Stimulated activated naive B cell treated with anti-CD40 and anti-IgM and Interleukin-4, amounts not matched to agents 10 μg/mL and 1 μg/mL and 100 μg/mL, for 72 hours (primary cell): ENCODE measurements at regions not wholly inside any gene's neighbourhood (a gene's known extent, or its start where the extent isn't known, plus 50 kb on each side); places are given as distances from the start of the nearest gene placed in this dataset.
"Not testable (repeated sequence)": the region's sequence is repeated elsewhere in the genome, so short reads cannot be mapped to it uniquely, and the experiment has no call there.

Source experiments
- ATAC-seq, 2 donors: fragments of 150-1000 bp; cut with Tn5 transposase; replicated peaks; 2 replicates each; pipeline ENCODE4 v1.10.0; 2021; ENCODE audit warnings: moderate library complexity in 1 of 2
- DNase-seq: peaks from one replicate; pipeline ENCODE4 v3.0.0; 2021
- H3K27ac Mint-ChIP-seq: one replicate; pipeline ENCODE4 v1.8.0; 2022; ENCODE audit warnings: mild to moderate bottlenecking, mixed read lengths
- H3K27me3 Mint-ChIP-seq, 2 donors: one replicate each; pipeline ENCODE4 v1.8.0; 2022; ENCODE audit warnings: mixed read lengths in 2 of 2
- H3K36me3 Mint-ChIP-seq, 2 donors: one replicate each; pipeline ENCODE4 v1.8.0; 2022; ENCODE audit warnings: mixed read lengths in 2 of 2, mild to moderate bottlenecking in 1 of 2
- H3K4me1 Mint-ChIP-seq, 2 donors: one replicate each; pipeline ENCODE4 v1.8.0; 2022; ENCODE audit warnings: mixed read lengths in 2 of 2, mild to moderate bottlenecking in 1 of 2
- H3K4me3 Mint-ChIP-seq, 2 donors: one replicate each; pipeline ENCODE4 v1.8.0; 2022; ENCODE audit warnings: mild to moderate bottlenecking in 2 of 2, mixed read lengths in 2 of 2, moderate library complexity in 1 of 2
- H3K9me3 Mint-ChIP-seq, 2 donors: one replicate each; pipeline ENCODE4 v1.8.0; 2022; ENCODE audit warnings: mixed read lengths in 2 of 2, mild to moderate bottlenecking in 1 of 2

- no peak overlapping the region for H3K27ac Mint-ChIP-seq
- H3K4me1 Mint-ChIP-seq = no peaks in the 10 kb centered on the region
- DNase-seq (no peak), ATAC-seq (no peak)
- H3K4me3 Mint-ChIP-seq = no peak overlapping the region
- H3K36me3 Mint-ChIP-seq = no peaks in the 10 kb centered on the region
- peaks cover 0 to 3% of the 10 kb centered on the region in 2 donors for H3K9me3 Mint-ChIP-seq
- H3K27me3 Mint-ChIP-seq = no peaks in the 10 kb centered on the region
These were observed 219.8 kb downstream of the NEBL start for GRCh38 chr10:20677340-20677739.

- no peak overlapping the region for H3K27ac Mint-ChIP-seq
These were observed 222.2 kb downstream of the NEBL start for GRCh38 chr10:20674926-20675325.

GRCh38 chr10:20673175-20673574 lies 223.9 kb downstream of the NEBL start:
- H3K27me3 Mint-ChIP-seq = no peaks in the 10 kb centered on the region
- ATAC-seq (no peak), DNase-seq (no peak)
- no peaks in the 10 kb centered on the region for H3K36me3 Mint-ChIP-seq
- H3K4me1 Mint-ChIP-seq = no peaks in the 10 kb centered on the region
- H3K9me3 Mint-ChIP-seq = peaks cover 0 to 8% of the 10 kb centered on the region in 2 donors
- no peak overlapping the region for H3K4me3 Mint-ChIP-seq
- H3K27ac Mint-ChIP-seq = no peak overlapping the region

More at GRCh38 chr10:20674926-20675325, 222.2 kb downstream of the NEBL start:
- no peaks in the 10 kb centered on the region for H3K36me3 Mint-ChIP-seq
- H3K4me1 Mint-ChIP-seq = no peaks in the 10 kb centered on the region
- no peak for DNase-seq
- no peaks in the 10 kb centered on the region for H3K27me3 Mint-ChIP-seq
- no peak overlapping the region for H3K4me3 Mint-ChIP-seq
- ATAC-seq = no peak
- peaks cover 0 to 6% of the 10 kb centered on the region in 2 donors for H3K9me3 Mint-ChIP-seq

DNA sequence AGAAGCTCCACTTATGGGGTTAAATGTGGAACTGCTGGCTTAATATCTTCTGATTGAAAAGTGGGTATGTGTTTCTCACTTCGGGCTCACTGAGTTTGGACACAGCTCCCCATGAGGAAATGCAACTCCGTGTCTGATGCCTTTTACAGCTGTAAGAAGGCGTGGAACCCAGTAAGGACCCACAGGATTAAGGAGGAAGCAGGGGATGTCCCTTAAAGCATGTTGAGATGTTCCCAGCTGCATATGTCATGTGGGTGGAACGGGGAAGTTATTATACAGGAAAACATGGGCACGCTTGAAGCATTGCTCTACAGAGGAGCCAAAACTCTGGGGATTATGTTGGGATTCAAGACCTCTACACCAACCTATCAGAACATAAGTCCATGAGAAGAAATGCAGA lies 224.4 kb downstream of the NEBL start:
- H3K9me3 Mint-ChIP-seq = peaks cover 0 to 12% of the 10 kb centered on the region in 2 donors
- no peaks in the 10 kb centered on the region for H3K36me3 Mint-ChIP-seq
- DNase-seq = no peak
- ATAC-seq = no peak
- no peaks in the 10 kb centered on the region for H3K27me3 Mint-ChIP-seq
- H3K4me3 Mint-ChIP-seq = no peak overlapping the region
- H3K4me1 Mint-ChIP-seq = no peaks in the 10 kb centered on the region
- H3K27ac Mint-ChIP-seq = no peak overlapping the region

DNA sequence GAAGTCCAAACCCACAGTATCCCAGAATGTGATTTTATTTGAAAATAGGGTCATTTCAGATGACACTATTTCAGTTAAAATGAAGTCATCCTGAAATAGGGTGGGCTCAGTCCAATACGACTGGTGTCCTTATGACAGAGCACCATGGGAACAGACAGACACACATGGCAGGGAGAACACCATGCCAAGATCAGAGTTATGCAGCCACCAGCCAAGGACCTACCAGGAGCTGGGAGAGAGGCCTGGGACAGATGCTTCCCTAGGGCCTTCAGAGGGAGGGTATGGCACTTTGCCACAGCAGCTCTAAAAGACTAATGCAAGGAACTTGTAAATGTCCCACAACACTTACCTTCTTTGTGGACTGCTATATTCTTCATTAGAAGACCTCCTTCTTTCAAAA lies 226.5 kb downstream of the NEBL start:
- no peaks in the 10 kb centered on the region for H3K36me3 Mint-ChIP-seq
- ATAC-seq = no peak

DNA sequence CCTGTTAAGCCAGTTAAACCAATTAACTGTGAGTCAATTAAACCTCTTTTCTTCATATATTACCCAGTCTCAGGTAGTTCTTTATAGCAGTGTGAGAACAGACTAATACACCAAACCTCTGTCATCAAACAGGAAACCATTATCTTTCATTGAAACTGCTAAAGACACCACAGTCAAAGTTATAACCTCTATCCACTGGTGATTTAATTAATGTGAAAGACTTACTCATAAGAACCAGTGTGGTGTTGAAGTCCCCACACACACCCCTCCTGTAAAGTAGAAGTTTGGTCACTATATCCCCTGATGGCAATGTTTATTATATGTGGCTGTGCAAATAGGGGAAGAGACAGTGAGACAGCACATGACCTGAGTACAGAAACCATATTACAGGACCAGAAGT lies 228.1 kb downstream of the NEBL start:
- Mint-ChIP-seq H3K27ac (no peak overlapping the region), H3K36me3 (no peaks in the 10 kb centered on the region), H3K4me1 (no peaks in the 10 kb centered on the region), H3K4me3 (no peak overlapping the region), H3K9me3 (peaks cover 0 to 15% of the 10 kb centered on the region in 2 donors), H3K27me3 (no peaks in the 10 kb centered on the region)
- no peak for DNase-seq
- no peak for ATAC-seq

More for the DNA sequence above, 226.5 kb downstream of the NEBL start:
- no peak for DNase-seq
- no peak overlapping the region for H3K4me3 Mint-ChIP-seq
- H3K27me3 Mint-ChIP-seq = no peaks in the 10 kb centered on the region
- H3K27ac Mint-ChIP-seq = no peak overlapping the region
- H3K9me3 Mint-ChIP-seq = peaks cover 0 to 15% of the 10 kb centered on the region in 2 donors
- H3K4me1 Mint-ChIP-seq = no peaks in the 10 kb centered on the region

DNA sequence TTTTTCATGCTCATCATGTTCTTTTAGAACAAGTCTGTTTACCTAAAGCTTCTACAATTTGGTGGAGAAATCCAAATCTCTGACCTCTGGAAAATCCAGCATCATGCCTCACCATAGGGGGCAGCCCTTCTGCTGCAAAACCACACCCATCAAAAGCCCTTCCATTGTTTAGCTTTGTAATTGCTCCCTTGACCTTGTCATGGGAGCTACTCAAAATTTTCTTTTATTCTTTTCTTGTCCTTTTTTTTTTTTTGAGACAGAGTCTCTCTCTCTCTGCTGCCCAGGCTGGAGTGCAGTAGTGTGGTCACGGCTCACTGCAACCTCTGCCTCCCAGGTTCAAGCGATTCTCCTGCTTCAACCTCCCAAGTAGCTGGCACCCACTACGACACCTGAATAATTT lies 234.4 kb downstream of the NEBL start:
- Mint-ChIP-seq H3K9me3 (peaks cover 4 to 7% of the 10 kb centered on the region in 2 donors), H3K27ac (no peak overlapping the region), H3K27me3 (no peaks in the 10 kb centered on the region), H3K36me3 (no peaks in the 10 kb centered on the region), H3K4me1 (no peaks in the 10 kb centered on the region), H3K4me3 (no peak overlapping the region)
- DNase-seq (no peak), ATAC-seq (no peak)

DNA sequence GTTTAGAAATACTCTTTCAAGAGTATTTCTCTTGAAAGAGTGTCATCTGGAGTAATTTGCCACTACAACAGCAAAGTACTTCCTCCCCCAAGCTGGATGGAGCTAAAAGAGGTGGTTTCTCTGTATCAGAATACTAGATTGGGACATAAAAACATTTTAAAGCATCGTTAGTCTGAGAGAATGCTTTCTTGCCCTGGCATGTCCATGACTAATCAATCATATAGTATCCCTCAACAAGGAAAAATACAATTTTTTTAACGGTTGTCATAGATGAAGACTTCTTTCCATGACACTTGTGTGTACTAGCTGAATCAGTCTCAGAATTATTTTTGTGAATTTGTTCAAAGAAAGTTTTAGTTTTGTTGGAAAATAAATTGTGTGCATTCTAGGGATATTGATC lies 237.9 kb downstream of the NEBL start:
- Mint-ChIP-seq H3K9me3 (peaks cover 4 to 6% of the 10 kb centered on the region in 2 donors), H3K4me3 (no peak overlapping the region), H3K36me3 (no peaks in the 10 kb centered on the region), H3K4me1 (no peaks in the 10 kb centered on the region), H3K27me3 (no peaks in the 10 kb centered on the region), H3K27ac (no peak overlapping the region)
- no peak for DNase-seq
- no peak for ATAC-seq

GRCh38 chr10:20658158-20658557 lies 239.0 kb downstream of the NEBL start:
- H3K4me1 Mint-ChIP-seq = no peaks in the 10 kb centered on the region
- H3K27ac Mint-ChIP-seq = no peak overlapping the region
- H3K27me3 Mint-ChIP-seq = no peaks in the 10 kb centered on the region
- peaks cover 4 to 6% of the 10 kb centered on the region in 2 donors for H3K9me3 Mint-ChIP-seq
- no peak overlapping the region for H3K4me3 Mint-ChIP-seq
- no peak for DNase-seq
- H3K36me3 Mint-ChIP-seq = no peaks in the 10 kb centered on the region
- ATAC-seq = no peak

DNA sequence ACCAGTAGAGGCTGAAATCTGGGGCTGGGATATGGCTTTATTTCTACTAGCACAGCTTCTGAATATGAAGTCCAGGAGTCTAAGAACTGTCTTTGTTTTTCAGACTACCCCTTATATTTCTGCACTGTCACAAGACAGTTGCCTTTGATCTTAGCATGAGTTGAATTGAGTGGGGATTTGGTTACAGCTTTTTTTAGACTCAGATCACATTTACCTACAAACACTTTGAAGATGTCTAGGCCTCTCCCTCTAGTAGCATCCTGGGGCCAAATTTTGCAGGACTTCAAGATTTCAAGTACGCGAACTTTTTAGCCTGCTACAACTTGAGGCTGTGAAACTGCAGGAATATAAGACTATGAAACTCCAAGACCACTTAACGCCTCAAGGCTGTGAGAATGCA lies 240.2 kb downstream of the NEBL start:
- no peak overlapping the region for H3K4me3 Mint-ChIP-seq
- no peak for DNase-seq
- H3K36me3 Mint-ChIP-seq = no peaks in the 10 kb centered on the region
- ATAC-seq = no peak
- H3K27me3 Mint-ChIP-seq = no peaks in the 10 kb centered on the region
- H3K9me3 Mint-ChIP-seq = peaks cover 0 to 9% of the 10 kb centered on the region in 2 donors
- H3K4me1 Mint-ChIP-seq = no peaks in the 10 kb centered on the region
- no peak overlapping the region for H3K27ac Mint-ChIP-seq

DNA sequence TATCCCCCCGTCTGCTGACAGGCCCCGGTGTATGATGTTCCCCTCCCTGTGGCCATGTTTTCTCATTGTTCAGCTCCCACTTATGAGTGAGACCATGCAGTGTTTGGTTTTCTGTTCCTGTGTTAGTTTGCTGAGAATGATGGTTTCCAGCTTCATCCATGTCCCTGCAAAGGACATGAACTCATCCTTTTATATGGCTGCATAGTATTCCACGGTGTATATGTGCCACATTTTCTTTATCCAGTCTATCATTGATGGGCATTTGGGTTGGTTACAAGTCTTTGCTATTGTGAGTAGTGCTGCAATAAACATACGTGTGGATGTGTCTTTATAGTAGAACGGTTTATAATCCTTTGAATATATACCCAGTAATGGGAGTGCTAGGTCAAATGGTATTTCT lies 244.7 kb downstream of the NEBL start:
- H3K27me3 Mint-ChIP-seq, ATAC-seq, H3K4me1 Mint-ChIP-seq, H3K27ac Mint-ChIP-seq, DNase-seq, H3K4me3 Mint-ChIP-seq, H3K36me3 Mint-ChIP-seq: not testable (repeated sequence)
- H3K9me3 Mint-ChIP-seq = peaks cover 0 to 10% of the 10 kb centered on the region in 2 donors

DNA sequence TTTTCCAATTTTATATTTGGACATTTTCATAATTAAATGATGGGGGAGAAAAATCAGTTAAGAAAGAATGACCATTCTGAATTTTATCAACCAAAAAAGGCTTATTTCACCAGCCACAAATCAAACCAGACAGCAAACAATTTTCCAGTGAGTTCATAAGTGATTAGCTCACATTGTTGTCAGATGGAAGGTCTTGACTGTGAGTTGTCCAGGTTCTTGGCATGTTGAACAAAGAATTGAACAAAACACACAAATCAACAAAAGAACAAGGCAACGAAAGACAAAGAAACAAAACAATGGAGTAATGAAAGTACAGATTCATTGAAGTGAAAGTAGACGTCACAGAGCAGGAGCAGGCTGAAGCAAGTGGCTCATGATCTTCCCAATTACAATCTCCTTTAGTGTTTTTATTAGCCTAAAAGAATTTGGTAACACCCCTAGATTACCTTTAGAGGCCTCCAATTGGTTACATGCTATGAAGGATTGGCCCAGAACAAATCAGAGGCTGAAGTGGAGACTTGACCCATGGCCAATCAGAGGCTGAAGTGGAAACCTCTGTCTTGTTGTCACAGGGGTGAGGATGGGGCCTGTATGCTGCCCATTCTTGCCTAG lies 248.7 kb downstream of the NEBL start:
- DNase-seq (no peak), ATAC-seq (no peak)
- no peaks in the 10 kb centered on the region for H3K36me3 Mint-ChIP-seq
- H3K4me1 Mint-ChIP-seq = no peaks in the 10 kb centered on the region
- H3K27me3 Mint-ChIP-seq = no peaks in the 10 kb centered on the region
- no peak overlapping the region for H3K4me3 Mint-ChIP-seq
- H3K9me3 Mint-ChIP-seq = peaks cover 0 to 9% of the 10 kb centered on the region in 2 donors
- no peak overlapping the region for H3K27ac Mint-ChIP-seq

DNA sequence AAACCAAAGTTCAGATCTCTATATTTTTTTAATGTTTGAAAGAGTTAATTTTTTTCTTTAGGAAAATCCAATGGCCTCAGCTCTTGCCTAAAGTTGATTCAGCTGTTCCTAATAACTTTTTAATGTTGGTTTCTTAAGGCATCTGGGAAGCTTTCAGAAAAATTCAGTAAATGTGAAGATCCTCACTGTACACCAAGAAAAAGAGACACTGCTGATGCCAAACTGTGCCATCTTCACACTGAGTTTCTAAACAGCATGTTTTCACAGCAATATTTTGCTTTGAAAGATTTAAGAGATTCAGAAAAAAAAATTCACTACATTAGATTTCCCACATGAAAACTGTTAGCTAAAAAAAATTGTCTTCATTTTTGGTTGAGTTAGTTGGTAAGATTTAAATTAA lies 249.4 kb downstream of the NEBL start:
- H3K36me3 Mint-ChIP-seq = no peaks in the 10 kb centered on the region
- H3K27ac Mint-ChIP-seq = no peak overlapping the region

DNA sequence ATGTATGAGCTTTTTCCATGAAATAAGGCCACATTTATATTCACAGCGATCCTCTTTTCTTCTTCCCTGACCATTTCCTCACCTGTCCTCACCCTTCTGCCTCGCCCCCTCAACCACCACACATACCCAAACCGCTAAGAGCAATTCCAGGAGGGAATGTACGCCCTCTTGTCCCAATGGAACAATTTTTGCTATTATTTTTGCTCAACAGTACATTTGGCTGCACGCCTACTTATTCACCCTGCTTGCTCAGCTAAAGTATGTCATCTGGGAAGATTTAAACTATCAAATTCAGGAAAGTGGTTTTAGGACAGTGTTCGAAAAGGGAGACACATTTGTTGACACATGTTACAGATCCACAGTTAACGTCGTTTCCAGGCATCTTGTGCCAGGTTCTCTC lies 252.7 kb downstream of the NEBL start:
- H3K27ac Mint-ChIP-seq = no peak overlapping the region
- DNase-seq (no peak), ATAC-seq (no peak)
- H3K27me3 Mint-ChIP-seq = no peaks in the 10 kb centered on the region
- no peak overlapping the region for H3K4me3 Mint-ChIP-seq
- H3K9me3 Mint-ChIP-seq = peaks cover 2 to 4% of the 10 kb centered on the region in 2 donors
- no peaks in the 10 kb centered on the region for H3K4me1 Mint-ChIP-seq
- H3K36me3 Mint-ChIP-seq = no peaks in the 10 kb centered on the region

More for the DNA sequence above, 249.4 kb downstream of the NEBL start:
- ATAC-seq = no peak
- DNase-seq = no peak
- Mint-ChIP-seq H3K4me3 (no peak overlapping the region), H3K4me1 (no peaks in the 10 kb centered on the region), H3K27me3 (no peaks in the 10 kb centered on the region), H3K9me3 (peaks cover 0 to 8% of the 10 kb centered on the region in 2 donors)

DNA sequence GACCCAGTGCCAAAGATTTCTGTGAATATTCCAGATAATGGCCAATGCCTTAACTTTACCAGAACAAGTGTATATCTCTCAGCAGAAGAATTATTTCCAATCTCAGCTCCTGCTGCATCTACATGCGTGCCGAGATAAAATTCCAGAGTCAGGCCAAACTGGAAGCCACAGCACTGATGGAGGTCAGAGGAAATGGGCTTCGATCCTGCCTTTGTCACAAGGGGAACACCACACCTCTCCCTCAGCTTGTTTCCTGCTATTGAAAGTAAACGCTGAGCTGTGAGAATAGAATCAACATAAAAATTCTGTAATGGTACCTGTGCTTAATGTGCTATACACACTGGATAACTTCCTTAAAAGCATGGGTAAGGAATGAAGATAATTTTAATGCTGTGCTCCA lies 255.5 kb downstream of the NEBL start:
- H3K4me1 Mint-ChIP-seq = no peaks in the 10 kb centered on the region
- H3K9me3 Mint-ChIP-seq = peaks cover 6 to 12% of the 10 kb centered on the region in 2 donors
- no peak overlapping the region for H3K27ac Mint-ChIP-seq
- ATAC-seq = no peak
- DNase-seq = no peak
- no peaks in the 10 kb centered on the region for H3K36me3 Mint-ChIP-seq
- H3K27me3 Mint-ChIP-seq = no peaks in the 10 kb centered on the region
- no peak overlapping the region for H3K4me3 Mint-ChIP-seq

DNA sequence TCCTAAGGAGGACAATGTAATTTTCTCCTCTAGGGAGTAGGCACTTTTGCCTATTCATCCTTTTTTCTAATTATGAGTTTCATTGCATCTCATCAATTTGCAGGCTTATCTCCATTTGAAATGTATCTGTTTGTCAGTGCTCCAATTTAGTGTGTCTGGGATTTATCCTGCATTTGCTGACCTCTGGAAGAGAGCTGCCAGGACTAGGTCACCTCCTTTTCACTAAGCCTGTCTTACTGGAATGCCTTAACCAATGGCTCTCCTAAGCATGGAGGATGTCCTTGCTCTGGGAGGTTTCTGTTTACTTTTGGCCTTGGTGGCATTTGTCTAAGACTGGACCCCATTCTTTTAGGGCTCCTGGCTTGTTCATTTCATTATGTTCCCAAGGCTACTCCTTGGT lies 261.5 kb downstream of the NEBL start:
- ATAC-seq (no peak), DNase-seq (no peak)
- Mint-ChIP-seq H3K27ac (no peak overlapping the region), H3K27me3 (no peaks in the 10 kb centered on the region), H3K36me3 (no peaks in the 10 kb centered on the region), H3K4me3 (no peak overlapping the region), H3K9me3 (peaks cover 7 to 10% of the 10 kb centered on the region in 2 donors), H3K4me1 (no peaks in the 10 kb centered on the region)
